HG03342 (cell line): ENCODE measurements at regions not wholly inside any gene's neighbourhood (a gene's known extent, or its start where the extent isn't known, plus 50 kb on each side); places are given as distances from the start of the nearest gene placed in this dataset.

ENCODE experiments used
- ATAC-seq: cut with Tn5 transposase; IDR thresholded peaks from one replicate; pipeline ENCODE4 v1.9.1; 2021; ENCODE audit warnings: mild to moderate bottlenecking, moderate library complexity; ENCODE audit not compliant: unreplicated experiment

- ATAC-seq = no peak
Observed at GRCh38 chr1:224504297-224505041, 69.9 kb upstream of the WDR26 start.

- no peak for ATAC-seq
Observed at GRCh38 chr1:224505454-224506093, 71.0 kb upstream of the WDR26 start.

GRCh38 chr1:224506141-224506814 is 71.7 kb upstream of the WDR26 start:
- no peak for ATAC-seq

GRCh38 chr1:224507771-224508523 is 73.3 kb upstream of the WDR26 start:
- no peak for ATAC-seq

- no peak for ATAC-seq
Observed at GRCh38 chr1:224509907-224510306, 75.3 kb upstream of the WDR26 start.

GRCh38 chr1:224510880-224511645 is 76.5 kb upstream of the WDR26 start:
- no peak for ATAC-seq

GRCh38 chr1:224512600-224513151 is 78.1 kb upstream of the WDR26 start:
- no peak for ATAC-seq

- no peak for ATAC-seq
Observed at GRCh38 chr1:224513383-224513782, 78.8 kb upstream of the WDR26 start.

GRCh38 chr1:224513787-224514209 is 79.2 kb upstream of the WDR26 start:
- ATAC-seq = peak; percentile 98

GRCh38 chr1:224517171-224517570 is 82.6 kb upstream of the WDR26 start:
- no peak for ATAC-seq

- no peak for ATAC-seq
Observed at GRCh38 chr1:224518528-224518927, 83.9 kb upstream of the WDR26 start.

- no peak for ATAC-seq
Observed at GRCh38 chr1:224519874-224520273, 85.3 kb upstream of the WDR26 start.

- ATAC-seq = no peak
Observed at GRCh38 chr1:224520808-224521207, 86.2 kb upstream of the WDR26 start.

GRCh38 chr1:224521904-224522734 is 87.5 kb upstream of the WDR26 start:
- ATAC-seq = no peak

GRCh38 chr1:224523676-224524075 is 89.1 kb upstream of the WDR26 start:
- ATAC-seq = no peak

- no peak for ATAC-seq
Observed at GRCh38 chr1:224524679-224525078, 90.1 kb upstream of the WDR26 start.

- no peak for ATAC-seq
Observed at GRCh38 chr1:224525411-224526040, 90.6 kb upstream of the CNIH3 start.

- no peak for ATAC-seq
Observed at GRCh38 chr1:224526771-224527170, 89.3 kb upstream of the CNIH3 start.

GRCh38 chr1:224528900-224529299 is 87.2 kb upstream of the CNIH3 start:
- no peak for ATAC-seq
